Right renal pelvis (tissue), 4 donors: ENCODE measurements at regions not wholly inside any gene's neighbourhood (a gene's known extent, or its start where the extent isn't known, plus 50 kb on each side); places are given as distances from the start of the nearest gene placed in this dataset.
"Not testable (repeated sequence)": the region's sequence is repeated elsewhere in the genome, so short reads cannot be mapped to it uniquely, and the experiment has no call there.

Experiments
- DNase-seq, 4 donors: peaks; one replicate each; pipeline ENCODE4 v3.0.0-alpha.2; 2013; ENCODE audit warnings: low read depth in 4 of 4, low spot score in 3 of 4, missing footprints in 1 of 4

- no peak for DNase-seq
Observed at GRCh38 chr6:23784301-23784919, 341.6 kb upstream of the NRSN1 start.

GRCh38 chr6:23790756-23791155 lies 335.3 kb upstream of the NRSN1 start:
- DNase-seq = no peak

- DNase-seq = no peak
Observed at GRCh38 chr6:23797041-23797440, 329.0 kb upstream of the NRSN1 start.

GRCh38 chr6:23804289-23804688 lies 321.7 kb upstream of the NRSN1 start:
- not testable (repeated sequence) for DNase-seq

GRCh38 chr6:23821141-23821540 lies 304.9 kb upstream of the NRSN1 start:
- DNase-seq = not testable (repeated sequence)

GRCh38 chr6:23823421-23823820 lies 302.6 kb upstream of the NRSN1 start:
- no peak for DNase-seq

GRCh38 chr6:23826572-23826971 lies 299.4 kb upstream of the NRSN1 start:
- no peak for DNase-seq

GRCh38 chr6:23828861-23829260 lies 297.2 kb upstream of the NRSN1 start:
- no peak for DNase-seq

GRCh38 chr6:23841116-23841515 lies 284.9 kb upstream of the NRSN1 start:
- no peak for DNase-seq

- no peak for DNase-seq
Observed at GRCh38 chr6:23842760-23843159, 283.3 kb upstream of the NRSN1 start.

- no peak for DNase-seq
Observed at GRCh38 chr6:23851522-23851921, 274.5 kb upstream of the NRSN1 start.

- DNase-seq = not testable (repeated sequence)
Observed at GRCh38 chr6:23853566-23854133, 272.4 kb upstream of the NRSN1 start.

- not testable (repeated sequence) for DNase-seq
Observed at GRCh38 chr6:23854154-23854553, 271.9 kb upstream of the NRSN1 start.

- no peak for DNase-seq
Observed at GRCh38 chr6:23855497-23856116, 270.4 kb upstream of the NRSN1 start.

GRCh38 chr6:23870496-23870895 lies 255.5 kb upstream of the NRSN1 start:
- no peak for DNase-seq

- no peak for DNase-seq
Observed at GRCh38 chr6:23873161-23873560, 252.9 kb upstream of the NRSN1 start.

GRCh38 chr6:23875006-23875405 lies 251.0 kb upstream of the NRSN1 start:
- no peak for DNase-seq

- DNase-seq = no peak
Observed at GRCh38 chr6:23879816-23880215, 246.2 kb upstream of the NRSN1 start.

GRCh38 chr6:23890543-23891227 lies 235.3 kb upstream of the NRSN1 start:
- DNase-seq = no peak

GRCh38 chr6:23905133-23905815 lies 220.7 kb upstream of the NRSN1 start:
- DNase-seq = peak in 1 of 4 donors; percentile 12

- no peak for DNase-seq
Observed at GRCh38 chr6:23910420-23910819, 215.6 kb upstream of the NRSN1 start.
